ENCODE measurements at regions not wholly inside any gene's neighbourhood (a gene's known extent, or its start where the extent isn't known, plus 50 kb on each side); places are given as distances from the start of the nearest gene placed in this dataset.
A peak's percentile ranks its signal among the peaks of the same experiment; 100 is the strongest.

DNA sequence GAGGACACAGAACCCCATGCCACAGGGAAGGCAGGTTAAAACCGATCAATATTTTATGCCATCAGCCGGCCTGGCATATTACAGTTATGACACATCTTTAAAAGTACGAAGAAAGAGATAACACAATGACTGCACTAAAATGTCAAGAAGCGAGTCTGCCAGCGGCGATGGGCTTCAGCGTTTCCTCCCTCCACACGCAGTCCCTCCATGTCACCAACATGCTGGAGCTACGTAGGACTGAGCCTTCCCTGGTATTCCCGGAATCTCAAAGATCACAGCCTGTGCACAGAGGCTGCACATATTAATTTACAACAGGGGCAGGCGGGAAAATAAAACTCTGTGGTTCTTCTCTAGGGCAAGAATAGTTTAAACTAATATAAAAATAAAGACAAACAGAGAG, 257.7 kb downstream of the IRX1 start:
- Histone ChIP-seq H3K9me3 (no peaks in the 10 kb centered on the region), H3K36me3 (no peaks in the 10 kb centered on the region), H3K27me3 (peaks cover 0 to 16% (median 0%) of the 10 kb centered on the region in 3 donors), H3K4me3 (no peak overlapping the region), H3K27ac (no peak overlapping the region), H3K4me1 (no peaks in the 10 kb centered on the region)
- 81 to 88% (median 84%) methylated on average over 11 of the region's 11 CpGs for WGBS, 5 donors
- no peak for DNase-seq
- intact Hi-C loops (cut with DNase I; ENCODE audit: low total_unique reads) = no loop called here
- no peak for TF ChIP-seq POLR2A (IDR thresholded peaks at IDR 0.05)
- no peak for TF ChIP-seq EP300 (IDR thresholded peaks at IDR 0.05)
- TF ChIP-seq POLR2AphosphoS5 (IDR thresholded peaks at IDR 0.05) = no peak
- no peak for TF ChIP-seq CTCF (IDR thresholded peaks at IDR 0.05)

GRCh38 chr5:3854188-3854821, 258.7 kb downstream of the IRX1 start:
- no peak overlapping the region for H3K4me3 ChIP-seq
- no peak for DNase-seq
- WGBS, 5 donors = 33 to 58% (median 38%) methylated on average over 20 to 30 of the region's 30 CpGs
- intact Hi-C loops (cut with DNase I; ENCODE audit: low total_unique reads) = no loop called here
- no peaks in the 10 kb centered on the region for H3K36me3 ChIP-seq
- TF ChIP-seq EP300 (IDR thresholded peaks at IDR 0.05) (no peak), POLR2A (IDR thresholded peaks at IDR 0.05) (no peak), CTCF (IDR thresholded peaks at IDR 0.05) (no peak), POLR2AphosphoS5 (IDR thresholded peaks at IDR 0.05) (no peak)
- peaks cover 0 to 16% (median 0%) of the 10 kb centered on the region in 3 donors for H3K27me3 ChIP-seq
- no peak overlapping the region for H3K27ac ChIP-seq
- H3K4me1 ChIP-seq = no peaks in the 10 kb centered on the region
- no peaks in the 10 kb centered on the region for H3K9me3 ChIP-seq

- H3K36me3 ChIP-seq = no peaks in the 10 kb centered on the region
- no peak for DNase-seq
- H3K4me3 ChIP-seq = no peak overlapping the region
- H3K4me1 ChIP-seq = no peaks in the 10 kb centered on the region
- intact Hi-C loops (cut with DNase I; ENCODE audit: low total_unique reads) = no loop called here
- WGBS, 5 donors = 88 to 98% (median 90%) methylated on average over 6 of the region's 6 CpGs
- H3K9me3 ChIP-seq = no peaks in the 10 kb centered on the region
- H3K27me3 ChIP-seq = peaks cover 0 to 16% (median 0%) of the 10 kb centered on the region in 3 donors
- TF ChIP-seq POLR2AphosphoS5 (IDR thresholded peaks at IDR 0.05) (no peak), EP300 (IDR thresholded peaks at IDR 0.05) (no peak), POLR2A (IDR thresholded peaks at IDR 0.05) (no peak), CTCF (IDR thresholded peaks at IDR 0.05) (no peak)
- H3K27ac ChIP-seq = no peak overlapping the region
These were observed 260.4 kb downstream of the IRX1 start for GRCh38 chr5:3856036-3856435.

GRCh38 chr5:3858524-3858923, 262.9 kb downstream of the IRX1 start:
- 48 to 66% (median 52%) methylated on average over 4 of the region's 4 CpGs for WGBS, 5 donors
- Histone ChIP-seq H3K4me1 (no peaks in the 10 kb centered on the region), H3K4me3 (no peak overlapping the region), H3K9me3 (peaks cover 0 to 8% (median 3%) of the 10 kb centered on the region in 4 donors), H3K36me3 (no peaks in the 10 kb centered on the region), H3K27ac (no peak overlapping the region), H3K27me3 (peaks cover 0 to 8% (median 0%) of the 10 kb centered on the region in 3 donors)
- intact Hi-C loops (cut with DNase I; ENCODE audit: low total_unique reads) = no loop called here
- no peak for TF ChIP-seq CTCF (IDR thresholded peaks at IDR 0.05)
- no peak for TF ChIP-seq POLR2AphosphoS5 (IDR thresholded peaks at IDR 0.05)
- no peak for TF ChIP-seq POLR2A (IDR thresholded peaks at IDR 0.05)
- no peak for TF ChIP-seq EP300 (IDR thresholded peaks at IDR 0.05)
- peak in 1 of 2 donors; percentile 10 for DNase-seq
